BJ (cell line): ENCODE measurements at regions not wholly inside any gene's neighbourhood (a gene's known extent, or its start where the extent isn't known, plus 50 kb on each side); places are given as distances from the start of the nearest gene placed in this dataset.

Experiments
- CTCF ChIA-PET: fragments of 350-600 bp; formaldehyde crosslinking; extraction: SDS; loops from one replicate; lab custom pipeline; 2021; ENCODE audit warnings: antibody characterized with exemption, inconsistent platforms; lab: Yijun Ruan, JAX
- POLR2A ChIA-PET: fragments of 300-600 bp; sonication (Branson Sonifier 250); formaldehyde crosslinking; extraction: SDS; loops from one replicate; lab custom pipeline; 2021; ENCODE audit warnings: antibody characterized with exemption; lab: Charles Lee
- DNase-seq: peaks from one replicate; pipeline ENCODE4 v3.0.0-alpha.2; 2011; ENCODE audit warnings: low read depth
- H3K27me3 ChIP-seq: 2 replicates; pipeline ENCODE4 v1.6.0; 2011; ENCODE audit warnings: low read length; ENCODE audit not compliant: control insufficient read depth, insufficient read depth
- H3K36me3 ChIP-seq: 2 replicates; pipeline ENCODE4 v1.5.1; 2011; ENCODE audit warnings: low read length; ENCODE audit not compliant: control insufficient read depth, insufficient read depth
- H3K4me3 ChIP-seq: 2 replicates; pipeline ENCODE4 v1.5.1; 2011; ENCODE audit warnings: low read depth, mild to moderate bottlenecking, control low read depth, low read length
- TF ChIP-seq, protein P1 (sequence below): IDR thresholded peaks from 2 replicates; pipeline ENCODE4 v1.5.1; 2011; ENCODE audit warnings: low read depth, mild to moderate bottlenecking, control low read depth, inconsistent platforms, low read length, moderate library complexity; ENCODE audit not compliant: insufficient read depth

DNA sequence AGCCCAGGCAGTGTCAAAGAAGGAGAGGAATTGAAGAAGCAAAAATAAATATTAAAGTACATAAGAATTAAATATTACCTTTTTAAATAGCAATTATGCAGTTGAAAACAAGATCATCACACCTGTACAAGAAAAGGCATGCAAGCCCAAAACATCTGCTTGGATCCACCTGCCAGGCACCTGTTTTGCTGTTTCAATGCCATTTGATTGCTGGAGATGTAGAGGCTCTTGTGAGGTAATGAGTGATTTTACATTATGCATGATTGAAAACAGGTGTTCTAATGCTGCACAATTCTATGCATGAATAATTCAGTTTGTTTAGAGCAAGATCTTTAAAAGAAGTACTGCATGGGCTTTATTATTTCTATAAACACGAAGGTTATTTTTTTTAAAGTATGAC is 700.6 kb upstream of the ZEB2 start:
- Histone ChIP-seq H3K27me3 (no peaks in the 10 kb centered on the region), H3K4me3 (no peak overlapping the region), H3K36me3 (no peaks in the 10 kb centered on the region)
- TF ChIP-seq, protein P1, sequence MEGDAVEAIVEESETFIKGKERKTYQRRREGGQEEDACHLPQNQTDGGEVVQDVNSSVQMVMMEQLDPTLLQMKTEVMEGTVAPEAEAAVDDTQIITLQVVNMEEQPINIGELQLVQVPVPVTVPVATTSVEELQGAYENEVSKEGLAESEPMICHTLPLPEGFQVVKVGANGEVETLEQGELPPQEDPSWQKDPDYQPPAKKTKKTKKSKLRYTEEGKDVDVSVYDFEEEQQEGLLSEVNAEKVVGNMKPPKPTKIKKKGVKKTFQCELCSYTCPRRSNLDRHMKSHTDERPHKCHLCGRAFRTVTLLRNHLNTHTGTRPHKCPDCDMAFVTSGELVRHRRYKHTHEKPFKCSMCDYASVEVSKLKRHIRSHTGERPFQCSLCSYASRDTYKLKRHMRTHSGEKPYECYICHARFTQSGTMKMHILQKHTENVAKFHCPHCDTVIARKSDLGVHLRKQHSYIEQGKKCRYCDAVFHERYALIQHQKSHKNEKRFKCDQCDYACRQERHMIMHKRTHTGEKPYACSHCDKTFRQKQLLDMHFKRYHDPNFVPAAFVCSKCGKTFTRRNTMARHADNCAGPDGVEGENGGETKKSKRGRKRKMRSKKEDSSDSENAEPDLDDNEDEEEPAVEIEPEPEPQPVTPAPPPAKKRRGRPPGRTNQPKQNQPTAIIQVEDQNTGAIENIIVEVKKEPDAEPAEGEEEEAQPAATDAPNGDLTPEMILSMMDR = no peak
- ChIA-PET POLR2A (no interaction called here), CTCF (no interaction called here)
- DNase-seq = no peak

DNA sequence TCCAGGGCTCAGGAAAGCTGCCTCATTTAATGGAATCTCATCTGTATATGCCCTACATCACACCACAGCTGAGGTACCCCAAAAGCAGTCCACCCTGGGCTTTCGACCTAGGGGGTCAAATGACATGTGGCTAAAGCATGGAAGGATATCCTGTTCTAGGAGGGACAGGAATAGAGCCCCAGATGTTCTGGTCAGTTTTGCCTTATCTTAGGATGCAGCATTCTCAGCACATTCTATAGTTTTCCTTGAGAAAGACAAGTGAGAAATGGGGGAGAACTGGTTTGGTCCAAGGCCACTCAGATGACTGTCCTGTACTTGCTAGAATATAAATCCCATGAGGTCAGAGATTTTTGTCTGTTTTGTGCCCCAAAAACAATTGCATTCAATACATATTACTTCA is 688.0 kb upstream of the ZEB2 start:
- ChIA-PET POLR2A (no interaction called here), CTCF (no interaction called here)
- H3K36me3 ChIP-seq = no peaks in the 10 kb centered on the region
- H3K27me3 ChIP-seq = no peaks in the 10 kb centered on the region
- no peak overlapping the region for H3K4me3 ChIP-seq
- no peak for DNase-seq
- TF ChIP-seq, protein P1 = no peak

DNA sequence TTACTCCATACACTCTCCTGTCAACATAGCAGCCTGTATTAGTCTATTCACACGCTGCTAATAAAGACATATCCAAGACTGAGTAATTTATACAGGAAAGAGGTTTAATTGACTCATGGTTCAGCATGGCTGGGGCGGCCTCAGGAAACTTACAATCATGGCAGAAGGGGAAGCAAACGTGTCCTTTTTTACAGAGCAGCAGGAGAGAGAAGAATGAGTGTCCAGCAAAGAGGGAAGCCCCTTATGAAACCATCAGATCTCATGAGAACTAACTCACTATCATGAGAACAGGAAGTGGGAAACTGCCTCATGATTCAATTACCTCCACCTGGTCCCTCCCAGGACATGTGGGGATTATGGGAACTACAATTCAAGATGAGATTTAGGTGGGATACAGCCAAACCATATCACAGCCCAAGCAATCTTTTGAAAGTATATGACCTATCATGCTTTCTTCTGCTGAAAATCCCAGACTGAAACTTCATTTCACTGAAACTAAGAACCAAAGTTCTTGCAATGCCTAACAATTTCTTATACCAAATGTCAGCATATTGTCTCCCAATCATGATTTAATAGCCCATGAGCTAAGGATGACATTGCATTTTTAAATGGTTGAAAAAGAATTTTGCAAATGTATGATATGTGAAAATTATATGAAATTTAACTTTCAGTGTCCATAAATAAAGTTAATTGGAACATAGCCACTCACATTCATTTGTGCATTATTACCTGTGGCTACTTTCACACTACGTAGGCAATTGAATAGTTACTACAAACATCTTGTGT is 686.8 kb upstream of the ZEB2 start:
- Histone ChIP-seq H3K36me3 (no peaks in the 10 kb centered on the region), H3K27me3 (no peaks in the 10 kb centered on the region), H3K4me3 (no peak overlapping the region)
- POLR2A ChIA-PET = no interaction called here
- no peak for DNase-seq
- TF ChIP-seq, protein P1 = no peak
- CTCF ChIA-PET = no interaction called here

DNA sequence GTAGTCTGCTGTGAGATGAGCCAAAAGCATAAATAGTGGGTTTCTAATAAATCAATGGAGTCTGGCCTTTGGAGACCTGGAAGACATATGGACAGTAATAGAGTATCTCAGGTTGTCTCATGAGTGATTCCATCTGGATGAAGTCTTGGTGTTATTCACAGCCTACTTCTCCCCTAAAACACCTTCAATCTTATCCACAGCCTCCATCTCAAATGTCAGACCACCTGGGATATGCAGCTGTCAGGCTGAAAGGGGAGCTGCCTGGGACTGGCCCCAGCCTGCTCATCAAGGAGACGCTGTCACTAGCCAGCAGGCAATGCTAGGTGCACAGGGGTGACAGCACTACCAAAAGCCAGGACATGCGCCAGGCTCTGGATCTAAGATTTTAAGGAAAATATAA is 684.0 kb upstream of the ZEB2 start:
- TF ChIP-seq, protein P1 = no peak
- DNase-seq = no peak
- ChIA-PET POLR2A (no interaction called here), CTCF (interaction anchor here (0.6 kb wide), 1 partner anchor 703 kb away, joined by 6 read pairs; no protein-coding TSS in a partner anchor)
- no peaks in the 10 kb centered on the region for H3K27me3 ChIP-seq
- H3K4me3 ChIP-seq = no peak overlapping the region
- no peaks in the 10 kb centered on the region for H3K36me3 ChIP-seq

DNA sequence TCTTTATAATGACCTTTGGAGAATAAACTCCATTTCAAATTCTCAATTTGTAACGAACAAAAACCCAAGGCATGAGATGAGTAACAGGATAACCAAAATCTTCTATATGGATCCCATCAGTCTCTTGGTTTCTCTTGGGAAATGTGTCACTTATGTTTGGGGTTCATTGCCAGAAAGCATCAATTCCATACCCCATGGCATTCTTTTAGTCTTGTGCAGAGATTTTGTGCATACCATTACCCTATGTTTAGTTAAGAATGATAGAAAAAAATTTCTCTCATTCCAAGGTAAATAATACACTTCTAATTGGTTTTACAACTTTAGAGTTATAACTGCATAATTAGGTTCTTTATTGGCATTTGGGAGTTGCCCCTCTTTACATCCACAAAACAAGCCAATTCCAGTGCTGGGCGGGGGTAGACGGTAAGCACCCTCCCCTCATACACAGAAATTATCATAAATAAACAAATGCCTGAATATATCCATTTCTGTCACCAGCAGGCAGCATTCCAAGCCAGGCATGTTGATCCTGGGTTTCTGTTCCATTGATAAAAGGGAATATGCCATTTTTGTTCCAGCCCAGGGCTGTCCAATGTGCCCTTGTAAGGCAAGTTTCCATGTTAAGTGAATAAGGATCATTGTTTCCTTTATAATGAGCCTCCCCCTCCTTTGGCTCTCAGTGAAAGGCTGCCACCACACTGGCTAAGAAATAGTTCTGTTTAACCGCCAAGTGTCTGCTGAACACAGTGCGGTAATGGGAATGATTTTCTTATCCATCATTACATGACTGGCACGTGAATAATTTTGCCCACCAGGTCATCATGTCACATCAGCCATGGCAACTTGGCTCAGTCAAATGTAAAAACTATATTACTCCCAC is 680.1 kb upstream of the ZEB2 start:
- CTCF ChIA-PET = no interaction called here
- H3K36me3 ChIP-seq = no peaks in the 10 kb centered on the region
- DNase-seq = no peak
- no peaks in the 10 kb centered on the region for H3K27me3 ChIP-seq
- no peak overlapping the region for H3K4me3 ChIP-seq
- TF ChIP-seq, protein P1 = no peak
- POLR2A ChIA-PET = no interaction called here
